GM21367 (cell line): ENCODE measurements at regions not wholly inside any gene's neighbourhood (a gene's known extent, or its start where the extent isn't known, plus 50 kb on each side); places are given as distances from the start of the nearest gene placed in this dataset.
"Not testable (repeated sequence)": the region's sequence is repeated elsewhere in the genome, so short reads cannot be mapped to it uniquely, and the experiment has no call there.

Experiments used
- ATAC-seq: cut with Tn5 transposase; IDR thresholded peaks from one replicate; pipeline ENCODE4 v1.9.1; 2021; ENCODE audit not compliant: unreplicated experiment

DNA sequence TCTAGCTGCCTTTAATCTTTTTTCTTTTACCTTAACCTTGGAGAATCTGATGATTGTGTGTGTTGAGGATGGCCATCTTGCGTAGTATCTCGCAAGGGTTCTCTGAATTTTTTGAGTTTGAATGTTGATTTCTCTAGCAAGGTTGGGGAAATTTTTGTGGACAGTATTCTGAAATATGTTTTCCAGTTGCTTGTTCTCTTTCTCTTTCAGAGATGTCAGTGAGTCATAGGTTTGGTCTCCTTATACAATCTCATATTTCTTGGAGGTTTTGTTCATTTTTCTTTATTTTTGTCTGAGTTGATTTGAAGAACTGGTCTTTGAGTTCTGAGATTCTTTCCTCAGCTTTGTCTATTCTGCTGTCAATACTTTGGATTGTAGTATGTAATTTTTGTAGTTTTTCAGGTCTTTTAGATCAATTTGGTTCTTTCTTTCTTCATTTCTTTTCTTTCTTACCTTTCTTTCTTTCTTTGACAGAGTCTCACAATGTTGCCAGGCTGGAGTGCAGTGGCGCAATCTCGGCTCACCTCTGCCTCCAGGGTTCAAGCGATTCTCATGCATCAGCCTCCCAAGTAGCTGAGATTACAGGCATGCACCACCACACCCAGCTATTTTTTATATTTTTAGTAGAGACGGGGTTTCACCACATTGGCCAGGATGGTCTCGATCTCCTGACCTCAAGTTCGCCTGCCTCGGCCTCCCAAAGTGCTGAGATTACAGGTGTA lies 366.4 kb upstream of the RASGRP1 start:
- ATAC-seq, result no peak

- no peak for ATAC-seq
Observed at GRCh38 chr15:38941399-38941953, 376.9 kb upstream of the RASGRP1 start.

GRCh38 chr15:38944536-38944935 lies 379.9 kb upstream of the RASGRP1 start:
- ATAC-seq, result no peak

DNA sequence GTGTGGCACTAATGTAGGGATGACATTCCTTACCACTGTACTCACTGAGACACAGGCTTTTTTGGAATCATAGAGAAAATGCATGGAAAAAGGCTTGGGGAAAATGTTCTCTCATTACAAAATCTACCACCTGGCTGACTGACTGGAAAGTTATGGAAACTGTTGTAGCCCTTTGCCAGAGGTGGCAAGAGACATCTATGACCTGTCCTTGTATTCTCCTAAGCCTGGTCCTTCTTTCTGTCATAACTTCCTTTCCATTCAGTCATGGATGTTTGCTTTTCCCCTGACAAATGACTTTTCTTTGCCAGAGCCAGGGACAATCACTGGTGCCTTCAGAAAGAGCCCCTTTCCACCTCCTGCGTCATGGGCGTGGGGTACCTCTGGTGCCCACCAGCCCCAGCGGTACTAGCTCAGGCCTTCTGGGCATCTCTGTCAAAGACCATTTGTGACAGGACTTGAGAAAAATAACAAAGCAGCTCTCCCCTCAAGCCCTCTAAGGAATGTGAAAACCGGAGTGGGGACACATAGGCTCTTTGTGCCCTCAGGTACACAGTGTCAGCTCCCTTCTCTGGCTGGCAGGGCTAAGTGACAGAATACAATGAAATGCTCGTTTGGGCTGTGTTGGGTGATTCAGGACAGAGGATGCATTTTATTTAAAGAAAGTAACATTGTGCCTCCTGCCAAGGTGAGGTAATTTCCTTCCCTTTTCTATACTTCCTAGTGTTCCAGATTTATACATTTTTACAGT lies 381.1 kb upstream of the RASGRP1 start:
- no peak for ATAC-seq

DNA sequence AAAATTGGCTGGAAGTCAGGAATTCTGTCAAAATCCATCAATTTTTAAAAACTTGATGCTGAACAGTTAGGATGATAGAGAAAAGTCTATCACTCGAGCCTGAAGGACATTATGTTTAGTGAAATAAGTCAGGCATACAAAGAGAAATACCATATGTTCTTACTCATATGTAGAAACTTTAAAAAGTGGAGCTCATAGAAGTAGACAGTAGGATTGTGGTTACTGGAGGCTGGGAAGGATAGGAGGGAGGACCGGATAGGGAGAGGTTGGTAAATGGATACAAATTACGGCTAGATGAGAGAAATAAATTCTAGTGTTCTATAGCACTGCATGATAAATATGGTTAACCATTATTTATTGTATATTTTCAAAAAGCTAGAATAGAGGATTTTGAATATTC lies 389.5 kb upstream of the RASGRP1 start:
- no peak for ATAC-seq

DNA sequence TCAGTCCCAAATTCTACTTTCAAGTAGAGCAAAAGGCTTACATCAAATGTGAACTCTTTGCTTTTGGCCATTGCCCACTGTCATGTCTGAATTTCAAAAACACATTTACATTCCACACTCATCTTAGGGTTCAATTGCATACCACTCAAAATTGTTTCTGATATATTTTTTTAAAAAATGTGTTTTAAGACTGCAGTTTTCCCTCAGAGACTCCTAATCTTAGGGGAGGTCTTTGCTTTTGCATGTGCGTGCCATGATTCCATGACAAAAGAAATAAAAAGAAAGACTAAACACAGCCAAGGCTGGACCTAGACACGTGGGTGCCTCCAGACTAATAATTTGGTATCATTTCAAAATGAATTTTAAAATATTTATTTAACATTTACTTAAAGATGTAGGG lies 396.8 kb upstream of the RASGRP1 start:
- no peak for ATAC-seq

GRCh38 chr15:38961931-38962330 lies 397.3 kb upstream of the RASGRP1 start:
- ATAC-seq, result no peak

GRCh38 chr15:38972831-38973230 lies 408.2 kb upstream of the RASGRP1 start:
- ATAC-seq, result no peak

DNA sequence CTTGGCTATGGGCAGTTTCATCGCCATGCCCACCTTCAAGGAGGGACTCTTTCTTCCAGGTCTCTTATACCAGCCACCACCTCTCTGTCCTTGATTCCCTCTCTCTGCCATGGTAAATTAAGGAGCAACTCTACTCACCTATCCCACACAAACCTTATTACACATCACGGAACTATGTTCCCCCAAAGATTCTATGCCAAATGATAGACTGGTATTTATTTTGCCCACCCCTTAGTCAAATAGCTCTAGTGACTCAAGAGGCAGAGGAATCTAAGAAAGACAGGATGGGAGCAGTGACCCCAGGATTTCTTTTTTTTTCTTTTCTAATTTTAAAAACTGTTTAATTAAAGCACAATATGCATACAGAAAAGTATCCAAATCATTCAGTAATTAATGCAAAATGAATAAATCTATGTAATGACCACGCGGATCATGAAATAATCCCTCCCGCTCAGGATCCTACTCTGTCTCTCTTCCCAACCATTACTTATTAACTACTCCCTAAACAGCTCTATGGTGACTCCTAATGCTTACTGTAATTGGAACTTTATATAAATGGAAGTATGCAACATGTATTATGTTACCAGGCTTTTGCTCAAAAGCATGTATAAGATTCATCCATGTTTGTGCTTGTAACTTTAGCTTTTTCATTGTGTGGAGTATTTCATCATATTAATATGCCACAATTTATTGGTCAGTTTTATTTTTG lies 410.8 kb upstream of the RASGRP1 start:
- ATAC-seq, result no peak

GRCh38 chr15:38991126-38991525 lies 426.5 kb upstream of the RASGRP1 start:
- no peak for ATAC-seq

GRCh38 chr15:38991701-38992100 lies 427.1 kb upstream of the RASGRP1 start:
- ATAC-seq, result no peak

DNA sequence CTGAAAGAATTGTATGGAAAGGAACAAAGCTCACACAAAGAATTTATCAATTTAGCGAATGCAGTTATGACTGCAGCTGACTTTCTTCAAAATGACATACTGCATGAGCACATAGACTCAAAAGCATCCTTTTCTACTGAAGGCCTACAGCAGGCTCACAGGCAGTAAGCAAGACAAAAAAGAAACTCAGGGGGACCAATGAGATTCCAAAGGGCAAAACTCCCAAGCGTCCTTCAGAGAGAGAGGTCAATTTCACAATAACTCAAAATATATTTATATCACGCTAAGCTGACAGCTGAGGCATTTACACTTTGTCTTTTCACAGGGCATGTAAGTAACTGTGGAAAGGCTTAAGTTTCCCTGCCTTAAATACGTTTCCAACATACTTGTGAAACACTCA lies 427.9 kb upstream of the RASGRP1 start:
- ATAC-seq, result no peak

- no peak for ATAC-seq
Observed at GRCh38 chr15:38992930-38993329, 428.3 kb upstream of the RASGRP1 start.

DNA sequence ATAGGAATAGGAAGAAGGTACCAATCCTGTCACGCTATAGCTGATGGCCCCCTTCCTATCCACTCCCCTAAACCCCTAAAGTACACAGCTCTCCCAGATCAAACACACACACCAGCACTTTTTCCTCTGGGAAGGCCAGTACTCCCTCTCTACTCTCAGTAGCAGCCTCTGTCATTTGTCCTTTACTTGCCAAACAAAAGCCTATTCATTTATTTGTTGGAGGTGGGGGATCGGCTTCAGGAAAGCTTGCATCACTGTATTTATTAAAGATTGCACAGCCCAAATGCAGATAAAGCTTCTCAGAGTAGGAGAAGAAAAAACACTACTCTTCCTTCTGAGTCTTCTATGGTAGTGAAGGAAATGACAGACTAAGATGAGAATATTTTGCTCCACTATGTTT lies 429.7 kb upstream of the RASGRP1 start:
- ATAC-seq, result no peak

- no peak for ATAC-seq
Observed at GRCh38 chr15:38996111-38996631, 431.6 kb upstream of the RASGRP1 start.

GRCh38 chr15:38997841-38998240 lies 433.2 kb upstream of the RASGRP1 start:
- no peak for ATAC-seq

GRCh38 chr15:39000008-39000734 lies 435.6 kb upstream of the RASGRP1 start:
- ATAC-seq, result no peak

GRCh38 chr15:39009740-39010139 lies 445.1 kb upstream of the RASGRP1 start:
- no peak for ATAC-seq

GRCh38 chr15:39011066-39011465 lies 446.5 kb upstream of the RASGRP1 start:
- not testable (repeated sequence) for ATAC-seq

- ATAC-seq, result no peak
Observed at GRCh38 chr15:39013262-39013661, 448.6 kb upstream of the RASGRP1 start.

GRCh38 chr15:39014682-39015081 lies 450.1 kb upstream of the RASGRP1 start:
- no peak for ATAC-seq
